Glutamatergic neuron (in vitro differentiated cells): ENCODE measurements at regions not wholly inside any gene's neighbourhood (a gene's known extent, or its start where the extent isn't known, plus 50 kb on each side); places are given as distances from the start of the nearest gene placed in this dataset.
A peak's percentile ranks its signal among the peaks of the same experiment; 100 is the strongest.

Source experiments
- DNase-seq: peaks from one replicate; pipeline ENCODE4 v3.0.0; 2022
- H3K27ac Mint-ChIP-seq: one replicate; pipeline ENCODE4 v1.8.0; 2020; ENCODE audit warnings: mild to moderate bottlenecking, mixed read lengths, inconsistent platforms; ENCODE audit not compliant: unreplicated experiment
- H3K27me3 Mint-ChIP-seq: one replicate; pipeline ENCODE4 v1.8.0; 2020; ENCODE audit warnings: mild to moderate bottlenecking, moderate library complexity, mixed read lengths, inconsistent platforms; ENCODE audit not compliant: unreplicated experiment
- H3K36me3 Mint-ChIP-seq: one replicate; pipeline ENCODE4 v1.8.0; 2020; ENCODE audit warnings: mild to moderate bottlenecking, mixed read lengths, inconsistent platforms; ENCODE audit not compliant: unreplicated experiment
- H3K4me1 Mint-ChIP-seq: one replicate; pipeline ENCODE4 v1.8.0; 2020; ENCODE audit warnings: mild to moderate bottlenecking, low read depth, mixed read lengths, inconsistent platforms; ENCODE audit not compliant: unreplicated experiment
- H3K4me3 Mint-ChIP-seq: one replicate; pipeline ENCODE4 v1.8.0; 2020; ENCODE audit warnings: mild to moderate bottlenecking, mixed read lengths, inconsistent platforms; ENCODE audit not compliant: unreplicated experiment
- H3K9me3 Mint-ChIP-seq: one replicate; pipeline ENCODE4 v1.8.0; 2020; ENCODE audit warnings: mild to moderate bottlenecking, moderate library complexity, mixed read lengths, inconsistent platforms; ENCODE audit not compliant: unreplicated experiment
- CTCF ChIP-seq: fragments of 200-600 bp; sonication (generic); IDR thresholded peaks from one replicate; pipeline ENCODE4 v1.5.0; 2021; ENCODE audit not compliant: partially characterized antibody, unreplicated experiment

- Mint-ChIP-seq H3K9me3 (peaks cover 2% of the 10 kb centered on the region), H3K36me3 (peaks cover 4% of the 10 kb centered on the region), H3K4me1 (no peaks in the 10 kb centered on the region), H3K27me3 (no peaks in the 10 kb centered on the region), H3K27ac (no peak overlapping the region), H3K4me3 (no peak overlapping the region)
- no peak for DNase-seq
- TF ChIP-seq CTCF = no peak
Measured at GRCh38 chr5:97266576-97266975, 83.5 kb upstream of the RIOK2 start.

GRCh38 chr5:97267767-97268166 lies 84.7 kb upstream of the RIOK2 start:
- peaks cover 3% of the 10 kb centered on the region for H3K9me3 Mint-ChIP-seq
- H3K4me3 Mint-ChIP-seq = no peak overlapping the region
- H3K4me1 Mint-ChIP-seq = no peaks in the 10 kb centered on the region
- peaks cover 5% of the 10 kb centered on the region for H3K36me3 Mint-ChIP-seq
- no peaks in the 10 kb centered on the region for H3K27me3 Mint-ChIP-seq
- TF ChIP-seq CTCF = no peak
- no peak for DNase-seq
- no peak overlapping the region for H3K27ac Mint-ChIP-seq

GRCh38 chr5:97276474-97277120 lies 93.5 kb upstream of the RIOK2 start:
- peaks cover under 1% of the 10 kb centered on the region for H3K9me3 Mint-ChIP-seq
- no peak for TF ChIP-seq CTCF
- H3K4me1 Mint-ChIP-seq = no peaks in the 10 kb centered on the region
- DNase-seq = no peak
- no peaks in the 10 kb centered on the region for H3K27me3 Mint-ChIP-seq
- H3K36me3 Mint-ChIP-seq = peaks cover under 1% of the 10 kb centered on the region
- H3K27ac Mint-ChIP-seq = no peak overlapping the region
- H3K4me3 Mint-ChIP-seq = no peak overlapping the region

GRCh38 chr5:97281257-97281656 lies 98.2 kb upstream of the RIOK2 start:
- H3K9me3 Mint-ChIP-seq = no peaks in the 10 kb centered on the region
- no peaks in the 10 kb centered on the region for H3K4me1 Mint-ChIP-seq
- TF ChIP-seq CTCF = no peak
- H3K4me3 Mint-ChIP-seq = no peak overlapping the region
- no peaks in the 10 kb centered on the region for H3K27me3 Mint-ChIP-seq
- no peak for DNase-seq
- H3K27ac Mint-ChIP-seq = no peak overlapping the region
- no peaks in the 10 kb centered on the region for H3K36me3 Mint-ChIP-seq

- Mint-ChIP-seq H3K4me1 (no peaks in the 10 kb centered on the region), H3K9me3 (no peaks in the 10 kb centered on the region), H3K27me3 (peaks cover 1% of the 10 kb centered on the region), H3K36me3 (no peaks in the 10 kb centered on the region), H3K4me3 (no peak overlapping the region), H3K27ac (no peak overlapping the region)
- peak; percentile 44 for DNase-seq
- TF ChIP-seq CTCF = peak; percentile 28
Measured at GRCh38 chr5:97297063-97297703, 114.1 kb upstream of the RIOK2 start.
